ENCODE measurements at regions not wholly inside any gene's neighbourhood (a gene's known extent, or its start where the extent isn't known, plus 50 kb on each side); places are given as distances from the start of the nearest gene placed in this dataset.

DNA sequence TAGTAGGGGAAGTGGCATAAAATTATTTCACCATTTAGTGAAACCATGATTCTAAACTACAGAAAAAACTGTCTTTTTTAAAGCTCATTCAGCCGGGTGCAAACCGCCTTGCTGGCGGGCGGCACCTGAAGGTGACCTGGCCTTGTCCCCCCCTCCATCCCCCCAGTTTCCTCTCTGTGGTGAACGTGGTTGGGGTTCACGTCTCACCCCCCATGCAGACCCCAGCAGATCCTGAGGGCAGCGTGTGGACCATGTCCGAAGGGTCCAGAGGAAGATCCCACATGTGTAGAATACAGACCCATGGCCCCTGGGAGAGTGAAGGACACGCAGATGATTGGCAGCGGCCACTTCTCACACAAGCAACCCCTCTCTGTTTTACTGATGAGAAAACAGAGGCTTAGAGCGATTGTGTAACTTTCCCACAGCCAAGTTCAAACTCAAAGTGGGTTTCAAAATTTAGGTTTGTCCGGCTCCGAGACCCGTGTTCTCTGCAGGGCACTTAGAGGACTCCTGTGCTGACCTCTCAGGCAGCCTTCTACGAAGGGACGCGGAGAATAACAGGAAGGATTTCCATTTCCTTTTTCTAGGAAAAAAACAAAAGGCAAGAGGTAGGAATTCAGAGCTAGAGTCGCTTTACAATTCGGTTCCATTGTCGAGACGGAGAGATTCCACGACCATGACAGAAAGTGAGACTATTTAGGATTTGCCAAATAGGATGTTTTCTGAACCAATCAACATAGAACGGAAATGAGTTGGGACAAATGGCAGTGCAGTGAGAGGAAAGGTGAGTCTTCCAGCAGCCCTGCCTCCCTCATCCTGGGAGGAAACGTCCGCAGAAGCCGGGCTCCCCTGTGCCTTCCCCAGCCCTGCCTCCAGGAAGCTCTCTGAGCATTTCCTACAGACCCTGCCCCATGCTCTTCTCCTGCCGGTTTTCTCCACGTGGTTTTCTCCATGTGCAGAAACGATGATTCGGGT, 67.6 kb upstream of the PITRM1 start:
- TF ChIP-seq, protein P1, sequence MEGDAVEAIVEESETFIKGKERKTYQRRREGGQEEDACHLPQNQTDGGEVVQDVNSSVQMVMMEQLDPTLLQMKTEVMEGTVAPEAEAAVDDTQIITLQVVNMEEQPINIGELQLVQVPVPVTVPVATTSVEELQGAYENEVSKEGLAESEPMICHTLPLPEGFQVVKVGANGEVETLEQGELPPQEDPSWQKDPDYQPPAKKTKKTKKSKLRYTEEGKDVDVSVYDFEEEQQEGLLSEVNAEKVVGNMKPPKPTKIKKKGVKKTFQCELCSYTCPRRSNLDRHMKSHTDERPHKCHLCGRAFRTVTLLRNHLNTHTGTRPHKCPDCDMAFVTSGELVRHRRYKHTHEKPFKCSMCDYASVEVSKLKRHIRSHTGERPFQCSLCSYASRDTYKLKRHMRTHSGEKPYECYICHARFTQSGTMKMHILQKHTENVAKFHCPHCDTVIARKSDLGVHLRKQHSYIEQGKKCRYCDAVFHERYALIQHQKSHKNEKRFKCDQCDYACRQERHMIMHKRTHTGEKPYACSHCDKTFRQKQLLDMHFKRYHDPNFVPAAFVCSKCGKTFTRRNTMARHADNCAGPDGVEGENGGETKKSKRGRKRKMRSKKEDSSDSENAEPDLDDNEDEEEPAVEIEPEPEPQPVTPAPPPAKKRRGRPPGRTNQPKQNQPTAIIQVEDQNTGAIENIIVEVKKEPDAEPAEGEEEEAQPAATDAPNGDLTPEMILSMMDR (IDR thresholded peaks at IDR 0.05) = no peak
- no peak for TF ChIP-seq POLR2A (IDR thresholded peaks at IDR 0.05)

Data from vagina (tissue), 2 donors.